Osteoblast (primary cell): ENCODE measurements at regions not wholly inside any gene's neighbourhood (a gene's known extent, or its start where the extent isn't known, plus 50 kb on each side); places are given as distances from the start of the nearest gene placed in this dataset.

ENCODE experiments used
- DNase-seq: peaks from one replicate; pipeline ENCODE4 v3.0.0; 2011; ENCODE audit warnings: low spot score, mixed read lengths; ENCODE audit not compliant: insufficient read length; ENCODE audit errors: missing footprints
- H2AFZ ChIP-seq: 2 replicates; pipeline ENCODE4 v1.6.0; 2011; ENCODE audit warnings: mild to moderate bottlenecking, low read length
- H3K27ac ChIP-seq: 2 replicates; pipeline ENCODE4 v1.5.1; 2011; ENCODE audit warnings: mild to moderate bottlenecking, low read depth, low read length, moderate library complexity
- H3K27me3 ChIP-seq: 2 replicates; pipeline ENCODE4 v1.6.0; 2012; ENCODE audit warnings: mild to moderate bottlenecking, control low read depth, inconsistent platforms, low read length, moderate library complexity; ENCODE audit not compliant: insufficient read depth
- H3K36me3 ChIP-seq: 2 replicates; pipeline ENCODE4 v1.5.1; 2011; ENCODE audit warnings: mild to moderate bottlenecking, low read length, control low read depth, moderate library complexity; ENCODE audit not compliant: insufficient read depth
- H3K4me1 ChIP-seq: 2 replicates; pipeline ENCODE4 v1.5.1; 2011; ENCODE audit warnings: mild to moderate bottlenecking, low read length, control low read depth, moderate library complexity; ENCODE audit not compliant: insufficient read depth
- H3K4me2 ChIP-seq: 2 replicates; pipeline ENCODE4 v1.6.0; 2011; ENCODE audit warnings: mild to moderate bottlenecking, low read length; ENCODE audit not compliant: insufficient read depth
- H3K4me3 ChIP-seq: fragments of 200-600 bp; sonication (generic); 3 replicates; pipeline ENCODE4 v1.5.1; 2012; ENCODE audit warnings: mild to moderate bottlenecking, low read length, inconsistent platforms; ENCODE audit not compliant: insufficient read depth
- H3K79me2 ChIP-seq: 2 replicates; pipeline ENCODE4 v1.6.0; 2012; ENCODE audit warnings: mild to moderate bottlenecking, low read length, control low read depth, inconsistent platforms; ENCODE audit not compliant: insufficient read depth
- H3K9me3 ChIP-seq: 2 replicates; pipeline ENCODE4 v1.5.1; 2011; ENCODE audit warnings: low read depth, low read length, control low read depth
- H4K20me1 ChIP-seq: 2 replicates; pipeline ENCODE4 v1.6.0; 2012; ENCODE audit warnings: mild to moderate bottlenecking, low read length, control low read depth; ENCODE audit not compliant: insufficient read depth
- TF ChIP-seq, protein P1 (sequence below): IDR thresholded peaks from 2 replicates; pipeline ENCODE4 v1.5.1; 2011; ENCODE audit warnings: mild to moderate bottlenecking, low read depth, low read length, moderate library complexity; ENCODE audit errors: extremely low read depth

DNA sequence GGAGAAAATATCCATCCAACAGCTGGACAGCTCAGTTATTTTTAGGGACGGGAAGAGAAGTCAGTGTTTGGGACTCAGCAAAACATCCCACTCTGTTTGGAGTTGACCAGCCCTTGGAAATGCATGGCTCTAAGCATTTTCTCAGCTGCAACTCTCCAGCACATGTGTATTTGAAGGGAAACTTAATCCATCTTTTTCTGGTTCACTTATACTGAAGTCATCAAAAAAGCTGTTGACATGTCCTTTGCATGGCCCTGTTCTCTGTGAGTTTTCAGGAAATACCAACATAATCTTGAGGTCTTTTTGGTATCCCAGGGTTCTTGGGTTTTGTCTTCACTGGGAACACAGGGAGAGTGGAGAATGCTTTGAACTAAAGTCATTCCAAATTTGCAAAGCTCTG, 91.9 kb upstream of the CELF4 start:
- H3K9me3 ChIP-seq: peaks cover 2% of the 10 kb centered on the region
- no peaks in the 10 kb centered on the region for H3K27me3 ChIP-seq
- no peak overlapping the region for H2AFZ ChIP-seq
- H4K20me1 ChIP-seq: no peaks in the 10 kb centered on the region
- H3K27ac ChIP-seq: no peak overlapping the region
- no peak for DNase-seq
- H3K36me3 ChIP-seq: no peaks in the 10 kb centered on the region
- H3K4me3 ChIP-seq: no peak overlapping the region
- TF ChIP-seq, protein P1, sequence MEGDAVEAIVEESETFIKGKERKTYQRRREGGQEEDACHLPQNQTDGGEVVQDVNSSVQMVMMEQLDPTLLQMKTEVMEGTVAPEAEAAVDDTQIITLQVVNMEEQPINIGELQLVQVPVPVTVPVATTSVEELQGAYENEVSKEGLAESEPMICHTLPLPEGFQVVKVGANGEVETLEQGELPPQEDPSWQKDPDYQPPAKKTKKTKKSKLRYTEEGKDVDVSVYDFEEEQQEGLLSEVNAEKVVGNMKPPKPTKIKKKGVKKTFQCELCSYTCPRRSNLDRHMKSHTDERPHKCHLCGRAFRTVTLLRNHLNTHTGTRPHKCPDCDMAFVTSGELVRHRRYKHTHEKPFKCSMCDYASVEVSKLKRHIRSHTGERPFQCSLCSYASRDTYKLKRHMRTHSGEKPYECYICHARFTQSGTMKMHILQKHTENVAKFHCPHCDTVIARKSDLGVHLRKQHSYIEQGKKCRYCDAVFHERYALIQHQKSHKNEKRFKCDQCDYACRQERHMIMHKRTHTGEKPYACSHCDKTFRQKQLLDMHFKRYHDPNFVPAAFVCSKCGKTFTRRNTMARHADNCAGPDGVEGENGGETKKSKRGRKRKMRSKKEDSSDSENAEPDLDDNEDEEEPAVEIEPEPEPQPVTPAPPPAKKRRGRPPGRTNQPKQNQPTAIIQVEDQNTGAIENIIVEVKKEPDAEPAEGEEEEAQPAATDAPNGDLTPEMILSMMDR: no peak
- no peak overlapping the region for H3K4me2 ChIP-seq
- H3K4me1 ChIP-seq: no peaks in the 10 kb centered on the region
- H3K79me2 ChIP-seq: no peaks in the 10 kb centered on the region

DNA sequence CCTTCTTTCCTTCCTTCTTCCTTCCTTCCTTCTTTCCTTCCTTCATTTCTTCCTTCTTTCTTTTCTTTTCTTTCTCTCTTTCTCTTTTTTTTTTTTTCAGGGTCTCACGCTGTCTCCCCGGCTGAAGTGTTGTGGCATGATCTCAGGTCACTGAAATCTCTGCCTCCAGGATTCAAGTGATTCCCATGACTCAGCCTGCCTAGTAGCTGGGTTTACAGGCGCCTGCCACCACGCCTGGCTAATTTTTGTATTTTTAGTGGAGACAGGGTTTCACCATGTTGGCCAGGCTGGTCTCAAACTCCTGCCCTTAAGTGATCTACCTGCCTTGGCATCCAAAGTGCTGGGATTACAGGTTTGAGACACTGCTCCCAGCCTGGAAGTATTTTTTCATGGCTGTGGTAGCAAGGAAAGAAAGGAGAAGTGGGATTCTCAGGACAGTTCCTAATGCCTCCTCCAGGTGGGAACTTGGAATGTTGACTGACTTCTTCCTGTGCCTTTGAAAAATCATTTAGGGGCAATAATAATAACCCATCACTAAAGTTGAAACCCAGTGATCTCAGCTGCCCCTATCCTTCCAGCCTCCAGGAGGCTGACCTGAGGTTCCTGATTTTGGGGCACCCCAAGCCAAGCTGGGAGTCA, 89.3 kb upstream of the CELF4 start:
- Histone ChIP-seq H3K4me2 (no peak overlapping the region), H3K4me3 (no peak overlapping the region), H2AFZ (no peak overlapping the region), H3K36me3 (no peaks in the 10 kb centered on the region), H3K79me2 (no peaks in the 10 kb centered on the region), H3K27ac (no peak overlapping the region), H3K4me1 (no peaks in the 10 kb centered on the region), H3K9me3 (no peaks in the 10 kb centered on the region), H4K20me1 (no peaks in the 10 kb centered on the region), H3K27me3 (no peaks in the 10 kb centered on the region)
- DNase-seq: no peak
- TF ChIP-seq, protein P1: no peak

DNA sequence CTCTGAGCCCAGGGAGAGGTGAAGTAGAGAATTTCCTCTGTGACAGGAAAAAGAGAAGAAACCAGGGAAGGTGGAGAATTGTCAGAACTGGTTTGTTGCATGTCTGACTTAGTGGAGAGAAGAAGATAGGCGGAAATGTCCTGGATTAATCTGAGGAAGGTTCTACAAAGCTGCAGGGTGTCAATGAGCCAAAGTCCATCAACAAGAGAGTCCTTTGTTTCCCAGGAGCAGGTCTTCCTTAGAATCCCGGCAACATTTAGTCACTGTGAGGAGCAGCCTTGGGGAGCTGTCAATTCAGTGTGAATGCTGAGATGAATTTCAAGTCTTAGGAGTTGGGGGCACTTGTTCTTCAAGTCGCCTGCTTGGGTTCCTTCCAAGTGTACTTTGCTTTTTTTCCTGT, 88.4 kb upstream of the CELF4 start:
- Histone ChIP-seq H3K4me3 (no peak overlapping the region), H3K79me2 (no peaks in the 10 kb centered on the region), H3K27me3 (no peaks in the 10 kb centered on the region), H3K9me3 (no peaks in the 10 kb centered on the region), H4K20me1 (no peaks in the 10 kb centered on the region), H2AFZ (no peak overlapping the region), H3K4me2 (no peak overlapping the region), H3K27ac (no peak overlapping the region), H3K36me3 (no peaks in the 10 kb centered on the region), H3K4me1 (no peaks in the 10 kb centered on the region)
- TF ChIP-seq, protein P1: no peak
- DNase-seq: no peak

- DNase-seq: no peak
- no peaks in the 10 kb centered on the region for H4K20me1 ChIP-seq
- no peaks in the 10 kb centered on the region for H3K27me3 ChIP-seq
- no peaks in the 10 kb centered on the region for H3K4me1 ChIP-seq
- H3K4me2 ChIP-seq: no peak overlapping the region
- H3K36me3 ChIP-seq: no peaks in the 10 kb centered on the region
- H3K9me3 ChIP-seq: no peaks in the 10 kb centered on the region
- no peak overlapping the region for H2AFZ ChIP-seq
- no peak overlapping the region for H3K27ac ChIP-seq
- no peak overlapping the region for H3K4me3 ChIP-seq
- H3K79me2 ChIP-seq: no peaks in the 10 kb centered on the region
- TF ChIP-seq, protein P1: no peak
These were observed 88.0 kb upstream of the CELF4 start for GRCh38 chr18:37653618-37654017.
